ENCODE measurements at regions not wholly inside any gene's neighbourhood (a gene's known extent, or its start where the extent isn't known, plus 50 kb on each side); places are given as distances from the start of the nearest gene placed in this dataset.
"Not testable (repeated sequence)": the region's sequence is repeated elsewhere in the genome, so short reads cannot be mapped to it uniquely, and the experiment has no call there.

DNA sequence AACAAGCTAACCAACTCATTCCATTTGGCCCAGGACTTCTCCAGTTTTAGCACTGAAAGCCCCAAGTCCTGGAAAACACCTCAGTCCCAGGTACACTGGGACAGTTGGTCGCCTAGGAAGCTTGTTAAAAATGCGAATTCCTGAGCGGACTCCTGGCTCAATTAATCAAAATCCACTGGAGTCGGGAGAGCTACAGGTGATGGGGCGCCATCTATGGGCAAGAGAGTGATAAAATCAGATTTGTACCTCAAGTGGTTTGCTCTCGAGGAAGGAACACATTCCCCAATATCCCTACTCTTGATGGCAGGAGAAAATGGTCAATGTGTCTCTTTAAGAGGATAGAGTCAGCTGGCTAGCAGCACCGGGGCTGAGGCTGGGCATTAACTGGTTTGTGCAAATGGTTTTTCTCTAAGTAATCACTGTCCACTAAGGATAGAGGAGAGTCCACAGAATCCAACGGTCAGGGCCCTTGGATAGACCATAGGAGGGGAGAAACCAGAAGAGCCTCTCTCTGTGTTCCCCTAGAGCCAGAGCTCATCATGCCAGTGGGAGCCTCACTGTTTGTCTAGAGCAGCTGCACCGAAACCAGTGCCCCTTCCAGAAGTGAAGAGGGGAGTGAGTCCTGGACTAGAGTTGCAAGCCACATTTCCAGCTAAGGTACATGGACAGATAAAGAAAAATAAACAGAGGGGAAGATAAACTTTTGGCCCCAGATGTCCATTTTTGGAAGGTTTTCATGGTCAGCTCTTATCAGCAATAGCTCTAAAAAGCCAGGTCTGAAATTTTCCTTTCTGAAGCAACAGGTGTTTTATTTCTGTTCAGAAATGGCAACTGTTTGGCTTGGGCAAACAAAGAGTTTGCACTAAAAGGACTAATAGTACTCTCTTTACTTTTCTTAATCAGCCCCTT is 148.5 kb downstream of the TENT5C start:
- DNase-seq, result peak; percentile 39

DNA sequence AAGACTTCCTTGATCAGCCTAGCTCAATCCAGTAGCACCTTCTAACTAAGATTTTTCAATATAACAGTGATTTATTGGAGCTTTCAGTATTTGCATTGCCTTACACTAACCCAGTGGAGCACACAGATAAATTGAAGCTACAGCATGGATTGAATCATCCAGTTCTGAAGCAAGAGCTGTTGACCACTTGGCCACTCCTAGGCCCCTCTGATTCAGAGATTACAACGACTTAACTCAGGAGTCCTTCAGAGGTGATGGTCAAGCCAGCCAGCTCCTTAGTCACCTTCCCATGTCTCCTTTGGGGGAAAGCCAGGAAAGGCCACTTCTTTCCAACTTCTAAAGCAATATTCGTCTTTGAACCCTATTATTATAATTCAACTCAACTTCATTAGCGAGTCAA is 151.8 kb downstream of the TENT5C start:
- DNase-seq, result no peak

GRCh38 chr1:117758444-117759316 is 152.8 kb downstream of the TENT5C start:
- DNase-seq, result peak; percentile 57

GRCh38 chr1:117759535-117759934 is 153.7 kb downstream of the TENT5C start:
- DNase-seq, result no peak

DNA sequence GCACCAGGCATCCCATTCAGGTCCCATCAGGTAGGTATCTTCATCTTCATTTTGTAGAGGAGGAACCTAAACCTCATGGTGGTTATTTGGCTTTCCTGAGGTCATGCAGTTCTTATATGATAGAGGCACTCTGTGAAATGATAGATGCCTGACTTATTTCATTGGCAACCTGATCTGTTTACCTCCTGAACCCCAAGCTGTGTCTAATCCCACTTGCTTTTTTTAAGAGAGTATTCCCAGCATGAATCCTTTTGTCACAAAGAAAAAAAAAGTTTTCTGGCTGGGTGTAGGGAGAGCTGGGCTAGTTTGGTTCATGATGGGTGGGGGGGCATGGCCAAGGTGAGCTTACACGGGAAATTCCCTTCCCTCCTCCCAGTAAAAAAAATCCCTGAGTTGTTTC is 154.2 kb downstream of the TENT5C start:
- no peak for DNase-seq

DNA sequence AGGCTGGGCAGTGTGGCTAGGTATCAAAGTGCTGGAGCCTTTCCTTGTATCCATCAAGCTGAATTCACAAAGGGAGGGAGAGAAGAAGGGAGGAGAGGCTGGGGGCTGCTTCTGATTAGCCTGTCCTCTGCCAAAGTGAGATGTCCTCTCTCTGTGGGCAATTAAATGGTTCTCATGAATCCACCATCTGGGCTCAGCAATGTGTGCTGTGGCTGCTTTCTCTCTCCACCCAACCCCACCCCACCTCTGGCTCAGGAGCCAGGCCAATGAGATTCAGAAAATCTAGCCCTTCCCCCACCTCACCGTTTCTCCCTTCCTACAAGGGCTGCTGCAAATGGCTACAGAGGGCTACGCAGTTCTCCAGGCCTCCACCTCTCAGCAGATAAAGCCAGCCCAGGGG is 154.6 kb downstream of the TENT5C start:
- no peak for DNase-seq

DNA sequence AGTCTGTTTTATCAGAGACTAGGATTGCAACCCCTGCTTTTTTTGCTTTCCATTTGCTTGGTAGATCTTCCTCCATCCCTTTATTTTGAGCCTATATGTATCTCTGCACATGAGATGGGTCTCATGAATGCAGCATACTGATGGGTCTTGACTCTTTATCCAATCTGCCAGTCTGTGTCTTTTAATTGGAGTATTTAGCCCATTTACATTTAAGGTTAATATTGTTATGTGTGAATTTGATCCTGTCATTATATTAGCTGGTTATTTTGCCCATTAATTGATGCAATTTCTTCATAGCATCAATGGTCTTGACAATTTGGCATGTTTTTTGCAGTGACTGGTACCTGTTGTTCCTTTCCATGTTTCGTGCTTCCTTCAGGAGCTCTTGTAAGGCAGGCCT is 161.7 kb downstream of the GDAP2 start:
- not testable (repeated sequence) for DNase-seq

DNA sequence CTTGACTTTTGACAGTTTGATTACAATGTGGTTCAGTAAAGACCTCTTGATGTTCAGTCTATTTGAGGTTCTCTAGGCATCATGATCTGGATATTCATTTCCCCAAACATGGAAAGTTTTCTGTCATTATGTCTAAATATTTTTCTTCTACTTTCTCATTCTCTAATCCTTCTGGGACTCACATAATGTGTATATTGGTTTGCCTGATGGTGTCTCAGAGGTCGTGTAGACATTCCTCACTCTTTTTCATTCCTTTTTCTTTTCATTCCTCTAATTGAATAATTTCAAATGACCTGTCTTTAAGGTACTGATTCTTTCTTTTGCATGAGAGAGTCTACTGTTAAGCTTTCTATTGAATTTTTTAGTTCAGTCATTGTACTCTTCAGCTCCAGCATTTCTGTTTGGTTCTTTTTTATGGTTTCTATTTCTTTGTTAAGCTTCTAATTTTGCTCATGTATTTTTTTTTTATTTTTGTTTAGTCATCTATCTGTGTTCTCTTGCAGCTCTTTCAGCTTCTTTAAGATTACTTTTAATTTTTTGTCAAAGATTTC is 158.4 kb downstream of the GDAP2 start:
- DNase-seq, result no peak

DNA sequence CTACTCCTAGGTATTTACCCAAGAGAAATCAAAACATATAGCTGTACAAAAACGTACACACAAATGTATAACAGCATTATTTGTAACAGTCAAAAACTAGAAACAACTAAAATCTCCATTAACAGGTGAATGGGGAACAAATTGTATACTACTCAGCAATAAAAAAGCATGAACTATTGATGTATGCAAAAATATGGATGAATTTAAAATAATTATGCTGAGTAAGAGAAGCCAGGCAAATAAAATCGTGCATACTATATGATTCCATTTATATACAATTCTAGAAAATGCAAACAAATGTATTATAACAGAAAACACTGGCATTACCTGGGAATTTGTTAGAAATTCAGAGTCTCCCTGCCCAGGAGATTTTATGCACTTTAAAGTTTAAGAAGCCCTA is 150.1 kb downstream of the GDAP2 start:
- DNase-seq, result no peak

DNA sequence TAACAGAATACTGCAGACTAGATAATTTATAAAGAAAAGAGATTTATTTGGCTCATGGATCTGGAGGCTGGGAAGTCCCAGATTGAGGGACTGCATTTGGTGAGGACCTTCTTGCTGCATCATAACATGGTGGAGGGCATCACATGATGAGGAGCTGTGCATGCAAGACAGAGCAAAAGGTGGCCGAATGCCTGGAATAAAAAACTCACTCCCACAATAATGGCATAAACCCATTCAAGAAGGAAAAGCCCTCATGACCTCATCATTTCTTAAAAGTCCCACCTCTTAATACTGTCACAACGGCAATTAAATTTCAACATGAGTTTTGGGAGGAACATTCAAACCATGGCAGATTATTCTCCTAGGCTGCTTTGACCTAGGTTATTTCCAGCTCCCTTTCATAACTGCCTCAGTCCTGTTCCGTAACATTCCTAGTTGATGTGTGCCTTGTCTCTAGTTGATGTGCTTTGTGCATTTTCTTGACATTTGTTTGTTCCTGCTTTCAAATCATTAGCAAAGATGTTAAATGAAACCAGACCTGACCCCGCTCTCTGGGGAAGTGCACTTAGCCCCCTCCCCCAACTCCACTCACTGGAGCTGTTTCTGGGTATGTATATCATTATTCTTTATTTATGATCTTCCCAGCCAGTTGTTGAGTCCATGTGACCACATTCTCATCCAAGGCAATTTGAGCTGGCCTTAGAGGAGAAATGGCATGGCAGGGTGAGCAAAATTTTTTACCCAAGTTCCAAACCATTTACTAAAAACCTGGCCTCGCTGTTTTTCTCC is 148.5 kb downstream of the GDAP2 start:
- DNase-seq, result no peak

DNA sequence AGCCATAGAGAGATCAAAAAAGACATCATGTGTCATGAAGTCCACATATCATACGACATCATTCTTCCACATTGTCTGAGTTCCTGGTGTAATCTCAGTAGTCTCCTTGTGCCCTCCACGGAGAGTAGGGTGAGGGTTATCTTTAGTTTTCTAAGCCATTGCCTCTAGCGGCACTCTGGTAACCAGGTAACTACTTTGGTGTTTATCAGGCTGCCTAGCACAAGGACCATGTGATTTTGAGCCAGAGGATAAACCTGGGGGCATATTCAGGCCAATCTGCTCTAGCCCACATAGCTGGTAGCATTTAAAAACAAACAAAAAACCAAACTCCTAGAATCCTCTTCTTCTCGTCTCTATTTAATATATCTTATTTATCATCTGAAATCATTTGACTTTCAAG is 147.4 kb downstream of the GDAP2 start:
- no peak for DNase-seq

DNA sequence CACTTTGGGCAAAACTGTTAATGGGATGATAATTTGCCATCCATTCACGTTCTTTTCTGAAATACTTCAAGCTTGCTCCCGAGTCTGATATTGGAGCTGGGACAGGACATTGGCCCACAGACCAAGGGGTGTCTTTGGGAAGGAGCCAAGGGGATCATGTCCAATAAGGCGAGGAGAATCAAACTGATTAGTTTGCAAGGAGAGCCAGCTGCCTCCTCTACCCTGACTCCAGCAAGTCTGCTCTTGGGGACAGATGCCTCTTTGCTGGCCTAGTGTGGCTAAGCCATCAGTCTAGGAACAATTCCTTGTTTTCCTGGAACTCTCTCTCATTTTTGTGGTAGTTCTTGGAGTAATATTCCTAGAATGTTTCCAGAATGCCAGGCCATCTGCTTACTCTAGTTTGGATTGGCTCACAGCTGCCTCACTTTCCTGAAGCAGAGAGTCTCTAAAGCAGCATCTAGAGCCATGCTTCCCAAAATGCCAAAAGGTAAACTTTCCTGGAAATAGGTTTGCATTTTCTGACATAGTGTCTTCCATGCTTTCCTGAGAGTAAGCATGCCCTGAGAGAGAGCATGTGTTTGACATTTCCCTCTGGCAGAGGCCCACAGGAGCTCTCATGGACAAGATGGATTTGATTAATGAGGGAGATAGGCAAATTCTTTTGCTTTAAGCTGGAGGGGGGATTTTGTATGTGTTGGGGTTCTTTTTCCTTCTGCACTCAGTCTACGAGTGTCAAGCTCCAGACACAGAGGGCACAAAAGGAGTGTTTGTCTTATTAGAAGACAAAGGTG is 145.6 kb downstream of the GDAP2 start:
- DNase-seq, result no peak

DNA sequence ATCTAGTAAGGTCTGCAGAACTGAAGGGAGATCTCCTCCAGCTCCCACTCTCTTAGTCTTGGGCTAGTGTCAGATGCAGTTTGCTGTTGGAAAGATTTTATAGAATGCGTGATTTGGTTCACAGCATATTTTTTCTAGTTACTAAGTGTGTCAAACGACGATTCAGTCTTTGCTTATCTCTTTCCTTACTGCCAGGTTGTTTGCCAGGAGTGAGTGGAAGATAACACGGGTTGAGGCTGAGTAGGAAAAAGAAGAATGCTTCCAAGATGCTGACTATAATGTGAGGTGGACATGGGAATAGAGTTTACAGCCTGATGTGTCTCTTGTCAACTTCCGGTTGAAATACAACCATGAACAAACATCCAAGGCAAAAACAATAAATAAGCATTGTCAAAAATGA is 141.4 kb downstream of the GDAP2 start:
- peak; percentile 20 for DNase-seq

GRCh38 chr1:117793413-117793812 is 136.0 kb downstream of the GDAP2 start:
- no peak for DNase-seq

DNA sequence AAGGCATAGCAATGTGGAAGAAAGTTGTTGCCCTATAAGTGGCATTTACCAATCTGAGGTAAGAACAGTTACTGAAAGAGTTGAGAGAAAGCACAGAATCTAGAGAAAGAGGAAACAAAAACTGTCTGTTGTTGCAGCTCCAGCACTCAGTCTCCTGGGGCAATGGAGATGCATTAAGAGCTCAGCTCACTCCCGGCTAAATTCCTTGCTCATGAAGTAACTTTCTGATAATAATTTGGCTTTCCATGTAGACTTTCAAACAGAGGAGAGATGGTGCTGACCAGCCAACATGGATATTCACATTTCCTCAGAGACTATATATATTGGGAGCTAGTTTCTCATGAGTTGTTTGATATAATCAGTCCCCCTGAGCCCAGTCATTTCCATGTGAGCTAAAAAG is 135.3 kb downstream of the GDAP2 start:
- peak; percentile 22 for DNase-seq

- peak; percentile 50 for DNase-seq
These were observed 134.2 kb downstream of the GDAP2 start for GRCh38 chr1:117795190-117795589.

DNA sequence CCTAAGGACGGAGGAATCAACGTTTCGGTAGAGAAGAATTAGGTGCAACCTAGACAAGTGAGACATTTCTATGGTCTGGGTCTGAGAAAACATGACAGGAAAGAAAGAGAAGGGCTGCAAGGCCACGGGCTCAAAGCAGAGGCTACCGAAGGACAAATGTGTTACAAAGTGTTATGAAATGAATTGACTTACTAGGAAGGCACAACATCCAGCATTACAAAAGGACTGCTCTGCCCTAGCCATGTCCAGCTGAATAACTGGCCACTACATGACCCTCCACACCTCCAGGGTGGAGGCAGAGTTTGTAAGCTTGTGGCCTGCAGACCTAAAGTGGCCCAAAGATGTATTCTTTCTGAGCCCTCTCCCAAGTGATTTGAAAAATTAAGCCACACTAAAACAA is 133.6 kb downstream of the GDAP2 start:
- no peak for DNase-seq

GRCh38 chr1:117796226-117796625 is 133.2 kb downstream of the GDAP2 start:
- DNase-seq, result no peak

DNA sequence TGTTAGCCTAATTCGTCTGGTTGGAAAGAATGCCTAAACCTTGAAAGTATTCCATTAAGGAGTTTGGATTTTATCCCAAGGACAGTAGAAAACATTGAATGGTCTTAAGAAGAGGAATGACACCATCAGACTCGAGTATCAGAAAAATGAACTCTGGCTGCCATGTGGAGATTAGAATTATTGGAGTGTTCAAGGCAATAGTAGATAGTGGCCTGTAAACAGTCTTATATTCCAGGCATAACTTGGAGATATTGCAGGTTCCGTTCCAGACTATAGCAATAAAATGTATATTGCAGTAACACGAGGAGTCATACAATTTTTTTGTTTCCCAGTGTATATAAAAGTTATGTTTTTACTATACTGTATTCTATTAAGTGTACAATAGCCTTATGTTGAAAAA is 130.9 kb downstream of the GDAP2 start:
- no peak for DNase-seq

- DNase-seq, result no peak
These were observed 126.7 kb downstream of the GDAP2 start for GRCh38 chr1:117802531-117803257.

- no peak for DNase-seq
These were observed 126.1 kb downstream of the GDAP2 start for GRCh38 chr1:117803318-117803717.
